GM18951 (cell line): ENCODE measurements at regions not wholly inside any gene's neighbourhood (a gene's known extent, or its start where the extent isn't known, plus 50 kb on each side); places are given as distances from the start of the nearest gene placed in this dataset.
"Not testable (repeated sequence)": the region's sequence is repeated elsewhere in the genome, so short reads cannot be mapped to it uniquely, and the experiment has no call there.

ENCODE experiments used
- POLR2A ChIP-seq: IDR thresholded peaks from 4 replicates; pipeline ENCODE4 v1.6.1; 2011; ENCODE audit warnings: mild to moderate bottlenecking; ENCODE audit not compliant: insufficient read length, insufficient read depth; ENCODE audit errors: extremely low read depth
- in situ Hi-C: fragments of 300-500 bp; cut with MboI; formaldehyde crosslinking; loops from one replicate; pipeline ENCODE4 v1.12.0; 2022; ENCODE audit warnings: low sequenced_read_pairs, mixed read lengths, inconsistent platforms; ENCODE audit not compliant: unreplicated experiment

- no peak for TF ChIP-seq POLR2A
- in situ Hi-C loops = no loop called here
Observed at GRCh38 chr5:104932431-104932830, 1369.8 kb upstream of the NUDT12 start.

- no peak for TF ChIP-seq POLR2A
- in situ Hi-C loops = no loop called here
Observed at GRCh38 chr5:104928906-104929520, 1366.4 kb upstream of the NUDT12 start.

GRCh38 chr5:104915226-104915625, 1352.6 kb upstream of the NUDT12 start:
- no peak for TF ChIP-seq POLR2A
- in situ Hi-C loops = no loop called here

GRCh38 chr5:104914536-104915070, 1352.0 kb upstream of the NUDT12 start:
- in situ Hi-C loops = no loop called here
- no peak for TF ChIP-seq POLR2A

GRCh38 chr5:104913841-104914281, 1351.3 kb upstream of the NUDT12 start:
- in situ Hi-C loops = no loop called here

GRCh38 chr5:104909803-104910202, 1347.2 kb upstream of the NUDT12 start:
- TF ChIP-seq POLR2A = no peak
- in situ Hi-C loops = no loop called here

More at GRCh38 chr5:104913841-104914281, 1351.3 kb upstream of the NUDT12 start:
- no peak for TF ChIP-seq POLR2A

GRCh38 chr5:104904561-104904960, 1342.0 kb upstream of the NUDT12 start:
- in situ Hi-C loops = no loop called here
- TF ChIP-seq POLR2A = no peak

GRCh38 chr5:104903941-104904340, 1341.4 kb upstream of the NUDT12 start:
- in situ Hi-C loops = no loop called here
- no peak for TF ChIP-seq POLR2A

GRCh38 chr5:104891596-104891995, 1329.0 kb upstream of the NUDT12 start:
- in situ Hi-C loops = no loop called here

GRCh38 chr5:104890767-104891166, 1328.2 kb upstream of the NUDT12 start:
- in situ Hi-C loops = no loop called here

More at GRCh38 chr5:104891596-104891995, 1329.0 kb upstream of the NUDT12 start:
- no peak for TF ChIP-seq POLR2A

GRCh38 chr5:104859437-104859836, 1296.8 kb upstream of the NUDT12 start:
- in situ Hi-C loops = no loop called here
- no peak for TF ChIP-seq POLR2A

More at GRCh38 chr5:104890767-104891166, 1328.2 kb upstream of the NUDT12 start:
- TF ChIP-seq POLR2A = no peak

- in situ Hi-C loops = not testable (repeated sequence)
Observed at GRCh38 chr5:104852099-104852498, 1289.5 kb upstream of the NUDT12 start.

GRCh38 chr5:104845541-104845940, 1283.0 kb upstream of the NUDT12 start:
- in situ Hi-C loops = no loop called here
- TF ChIP-seq POLR2A = no peak

GRCh38 chr5:104843822-104844221, 1281.2 kb upstream of the NUDT12 start:
- in situ Hi-C loops = no loop called here
- TF ChIP-seq POLR2A = no peak

- no peak for TF ChIP-seq POLR2A
- in situ Hi-C loops = no loop called here
Observed at GRCh38 chr5:104840284-104840683, 1277.7 kb upstream of the NUDT12 start.

- in situ Hi-C loops = not testable (repeated sequence)
Observed at GRCh38 chr5:104831515-104831914, 1268.9 kb upstream of the NUDT12 start.
